GM23248 (cell line): ENCODE measurements at regions not wholly inside any gene's neighbourhood (a gene's known extent, or its start where the extent isn't known, plus 50 kb on each side); places are given as distances from the start of the nearest gene placed in this dataset.

Source experiments
- EZH2 ChIP-seq: fragments of 200-600 bp; sonication (generic); IDR thresholded peaks from 2 replicates; pipeline ENCODE4 v1.6.1; 2018; ENCODE audit warnings: antibody characterized with exemption, mild to moderate bottlenecking; ENCODE audit not compliant: insufficient read depth, poor library complexity, severe bottlenecking
- EZH2phosphoT487 ChIP-seq: fragments of 200-600 bp; sonication (generic); IDR thresholded peaks from 2 replicates; pipeline ENCODE4 v1.6.1; 2018; ENCODE audit warnings: antibody characterized with exemption, moderate library complexity, mild to moderate bottlenecking, low read depth; ENCODE audit not compliant: insufficient read depth

- no peak for TF ChIP-seq EZH2
- no peak for TF ChIP-seq EZH2phosphoT487
Measured at GRCh38 chr3:159818399-159818798, 170.2 kb upstream of the IL12A start.
